Ectodermal cell (in vitro differentiated cells): ENCODE measurements at regions not wholly inside any gene's neighbourhood (a gene's known extent, or its start where the extent isn't known, plus 50 kb on each side); places are given as distances from the start of the nearest gene placed in this dataset.

Source experiments
- H3K27ac ChIP-seq: 2 replicates; pipeline ENCODE4 v1.7.0; 2013; ENCODE audit warnings: mild to moderate bottlenecking, low read depth, low read length; ENCODE audit not compliant: insufficient read depth, poor library complexity, severe bottlenecking
- H3K27me3 ChIP-seq: 2 replicates; pipeline ENCODE4 v1.7.0; 2013; ENCODE audit warnings: mild to moderate bottlenecking, low read length; ENCODE audit not compliant: insufficient read depth, control insufficient read depth, poor library complexity, severe bottlenecking
- H3K36me3 ChIP-seq: one replicate; pipeline ENCODE4 v1.7.0; 2013; ENCODE audit warnings: low read length; ENCODE audit not compliant: control insufficient read depth, insufficient read depth
- H3K4me1 ChIP-seq: one replicate; pipeline ENCODE4 v1.7.0; 2013; ENCODE audit warnings: low read length; ENCODE audit not compliant: control insufficient read depth, insufficient read depth
- H3K4me3 ChIP-seq: 2 replicates; pipeline ENCODE4 v1.7.0; 2013; ENCODE audit warnings: low read depth, low read length, control low read depth; ENCODE audit not compliant: insufficient read depth
- H3K9me3 ChIP-seq: 2 replicates; pipeline ENCODE4 v1.7.0; 2013; ENCODE audit warnings: mild to moderate bottlenecking, low read length, moderate library complexity; ENCODE audit not compliant: control insufficient read depth
- WGBS, 2 experiments: methylation state at CpG; one replicate each; pipeline ENCODE4 v1.1.7; 2013; ENCODE audit warnings: missing lambda C conversion rate in 2 of 2; 5-methylcytosine and 5-hydroxymethylcytosine counted together

DNA sequence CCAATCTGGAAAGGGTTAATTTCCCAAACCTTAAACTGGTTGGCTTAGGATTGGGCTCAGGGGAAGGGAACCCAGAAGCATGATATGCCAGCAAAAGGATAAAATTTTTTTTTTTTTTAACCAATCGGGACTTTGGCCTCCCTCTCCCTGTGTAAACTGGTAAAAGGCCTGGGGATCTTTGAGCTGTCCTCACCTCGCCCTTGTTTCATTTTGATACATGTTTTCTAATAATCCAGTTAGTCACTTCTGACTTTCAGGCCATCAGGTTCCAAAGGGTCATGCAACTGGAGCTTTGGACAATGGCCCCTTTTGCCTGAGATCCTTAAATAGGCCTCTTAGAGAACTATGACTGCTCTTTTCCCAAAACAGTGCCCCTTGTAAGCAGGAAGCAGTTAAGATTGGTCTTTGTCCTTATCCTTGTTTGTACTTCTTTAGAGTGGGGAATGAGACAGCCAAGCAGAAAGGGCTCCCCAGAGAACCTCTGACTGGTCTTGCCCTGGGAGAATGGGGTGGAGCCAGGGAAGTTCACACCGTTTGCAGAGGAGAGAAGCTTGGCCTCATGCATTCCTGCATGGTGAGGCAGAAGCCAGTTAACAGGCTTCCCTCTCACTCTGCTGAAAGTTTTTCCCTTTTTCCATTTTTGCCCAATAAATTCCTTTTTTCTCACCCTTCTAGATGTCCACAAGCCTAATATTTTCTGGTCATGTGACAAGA, 424.2 kb upstream of the CNTNAP2 start:
- H3K4me3 ChIP-seq: no peak overlapping the region
- 65 to 74% methylated on average over 3 of the region's 3 CpGs for WGBS, 2 experiments
- no peaks in the 10 kb centered on the region for H3K36me3 ChIP-seq
- H3K27ac ChIP-seq: no peak overlapping the region
- H3K9me3 ChIP-seq: no peaks in the 10 kb centered on the region
- no peaks in the 10 kb centered on the region for H3K27me3 ChIP-seq
- no peaks in the 10 kb centered on the region for H3K4me1 ChIP-seq

DNA sequence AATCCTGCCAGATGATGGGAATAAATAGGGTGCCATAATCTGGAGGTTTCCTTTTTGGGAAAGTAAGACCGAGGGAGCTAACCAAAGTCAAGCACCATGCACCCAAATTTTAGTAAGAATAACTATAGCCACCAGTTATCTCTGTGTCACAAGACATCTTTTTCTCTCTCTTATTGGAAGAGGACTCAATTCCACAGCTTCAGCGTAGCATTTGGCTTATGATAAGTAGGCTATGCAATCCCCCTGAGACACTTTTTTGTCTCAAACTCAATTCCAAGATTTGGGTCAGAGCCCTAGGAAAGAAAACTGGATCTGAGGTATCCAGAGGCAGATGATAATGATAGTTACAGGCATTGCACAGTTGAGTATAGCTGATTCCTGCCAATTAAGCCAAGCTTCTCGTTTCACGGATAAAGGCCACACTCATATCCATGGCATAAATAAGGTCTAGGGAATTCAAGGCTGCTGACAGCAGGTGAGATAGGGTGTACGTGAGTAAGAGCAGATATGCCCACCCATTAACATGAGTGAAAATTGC, 425.2 kb upstream of the CNTNAP2 start:
- H3K4me3 ChIP-seq: no peak overlapping the region
- no peaks in the 10 kb centered on the region for H3K9me3 ChIP-seq
- H3K36me3 ChIP-seq: no peaks in the 10 kb centered on the region
- H3K4me1 ChIP-seq: no peaks in the 10 kb centered on the region
- no peaks in the 10 kb centered on the region for H3K27me3 ChIP-seq
- 93 to 95% methylated on average over 5 of the region's 5 CpGs for WGBS, 2 experiments
- H3K27ac ChIP-seq: no peak overlapping the region

- Histone ChIP-seq H3K4me1 (no peaks in the 10 kb centered on the region), H3K27me3 (no peaks in the 10 kb centered on the region), H3K9me3 (no peaks in the 10 kb centered on the region), H3K27ac (no peak overlapping the region), H3K36me3 (no peaks in the 10 kb centered on the region), H3K4me3 (no peak overlapping the region)
- 83 to 86% methylated on average over 1 of the region's 3 CpGs for WGBS, 2 experiments
Measured at GRCh38 chr7:145681646-145682045, 435.0 kb upstream of the CNTNAP2 start.

DNA sequence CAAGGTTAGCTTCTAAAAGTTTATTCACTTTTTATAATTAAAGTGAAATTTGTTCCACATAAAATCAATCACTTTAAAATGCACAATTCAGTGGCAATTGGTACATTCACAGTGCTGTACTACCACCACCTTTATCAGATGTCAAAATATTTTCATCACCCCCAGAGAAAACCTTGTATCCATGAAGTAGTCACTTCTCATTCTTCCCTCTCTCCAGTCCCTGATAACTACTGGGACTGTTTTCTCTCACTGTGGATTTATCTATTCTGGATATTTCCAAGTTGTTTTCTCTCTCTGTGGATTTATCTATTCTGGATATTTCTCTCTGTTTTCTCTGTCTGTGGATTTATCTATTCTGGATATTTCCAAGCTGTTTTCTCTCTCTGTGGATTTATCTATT, 435.4 kb upstream of the CNTNAP2 start:
- Histone ChIP-seq H3K27ac (no peak overlapping the region), H3K4me1 (no peaks in the 10 kb centered on the region), H3K9me3 (no peaks in the 10 kb centered on the region), H3K4me3 (no peak overlapping the region), H3K36me3 (no peaks in the 10 kb centered on the region), H3K27me3 (no peaks in the 10 kb centered on the region)

DNA sequence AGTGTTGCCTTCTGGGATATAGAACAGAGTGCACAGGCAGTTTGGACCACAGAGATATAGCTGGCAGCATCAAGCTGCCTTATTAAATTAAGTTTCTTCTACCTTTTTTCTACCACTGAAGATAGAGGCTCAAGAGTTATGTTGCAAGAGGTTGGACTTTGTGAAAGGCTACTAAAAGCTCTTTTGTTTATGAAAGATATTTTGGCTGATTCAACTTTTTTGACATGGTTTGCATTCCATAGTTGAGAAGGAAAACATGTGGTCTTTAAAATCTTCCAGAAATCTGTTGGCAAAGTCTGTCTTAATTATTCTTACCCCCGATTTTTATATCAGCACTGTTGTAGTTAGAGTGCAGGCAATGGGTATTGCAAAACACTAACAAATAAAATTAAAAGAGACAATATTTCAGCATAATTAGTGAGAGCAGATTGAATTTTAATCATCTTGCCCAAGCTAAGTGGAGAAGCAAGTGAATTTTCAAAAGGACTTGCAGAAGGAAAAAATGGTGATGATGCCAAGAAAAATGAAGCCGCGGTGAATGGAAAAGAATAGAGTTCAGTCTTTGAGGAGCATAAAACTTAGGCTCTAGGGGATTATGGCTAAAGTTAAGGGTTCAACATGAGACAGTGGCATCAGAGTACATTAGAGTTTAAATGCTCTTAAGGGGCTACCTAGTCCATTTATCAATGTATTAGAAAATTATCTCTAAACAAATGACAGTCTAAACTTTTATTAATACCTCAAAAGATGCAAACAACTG, 450.9 kb upstream of the CNTNAP2 start:
- H3K27me3 ChIP-seq: no peaks in the 10 kb centered on the region
- no peaks in the 10 kb centered on the region for H3K9me3 ChIP-seq
- H3K4me1 ChIP-seq: no peaks in the 10 kb centered on the region
- no peak overlapping the region for H3K27ac ChIP-seq
- no peak overlapping the region for H3K4me3 ChIP-seq
- H3K36me3 ChIP-seq: no peaks in the 10 kb centered on the region
- WGBS, 2 experiments: 93 to 95% methylated on average over 2 to 3 of the region's 3 CpGs

- Histone ChIP-seq H3K9me3 (no peaks in the 10 kb centered on the region), H3K27ac (no peak overlapping the region), H3K4me3 (no peak overlapping the region), H3K27me3 (no peaks in the 10 kb centered on the region), H3K4me1 (no peaks in the 10 kb centered on the region), H3K36me3 (no peaks in the 10 kb centered on the region)
- 100% methylated on average over 1 of the region's 1 CpG for WGBS, 2 experiments
Measured at GRCh38 chr7:145655666-145656065, 460.9 kb upstream of the CNTNAP2 start.

DNA sequence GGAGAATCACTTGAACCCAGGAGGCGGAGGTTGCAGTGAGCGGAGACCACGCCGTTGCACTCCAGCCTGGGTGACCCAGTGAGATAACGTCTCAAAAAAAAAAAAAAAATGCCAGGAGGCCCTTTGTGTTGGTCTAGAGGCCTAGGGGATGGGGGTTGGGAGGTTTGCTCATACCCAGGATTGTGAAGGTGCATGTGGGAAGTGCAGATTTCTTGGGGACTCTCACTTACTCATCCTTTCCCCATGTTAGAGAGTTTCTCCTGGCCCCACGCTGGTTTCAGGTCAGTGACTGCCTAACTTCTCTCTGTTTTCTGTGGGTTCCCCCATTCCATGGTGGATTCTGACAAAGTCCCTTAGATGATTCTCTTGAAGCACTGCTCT, 471.5 kb upstream of the CNTNAP2 start:
- H3K27ac ChIP-seq: no peak overlapping the region
- no peak overlapping the region for H3K4me3 ChIP-seq
- no peaks in the 10 kb centered on the region for H3K36me3 ChIP-seq
- H3K9me3 ChIP-seq: no peaks in the 10 kb centered on the region
- H3K27me3 ChIP-seq: no peaks in the 10 kb centered on the region
- WGBS, 2 experiments: 95 to 97% methylated on average over 6 of the region's 6 CpGs
- H3K4me1 ChIP-seq: no peaks in the 10 kb centered on the region

- WGBS, 2 experiments: 92 to 95% methylated on average over 9 of the region's 9 CpGs
- no peaks in the 10 kb centered on the region for H3K4me1 ChIP-seq
Measured at GRCh38 chr7:145644426-145645134, 472.0 kb upstream of the CNTNAP2 start.

GRCh38 chr7:145643981-145644380, 472.6 kb upstream of the CNTNAP2 start:
- Histone ChIP-seq H3K9me3 (no peaks in the 10 kb centered on the region), H3K4me1 (no peaks in the 10 kb centered on the region), H3K27me3 (no peaks in the 10 kb centered on the region), H3K27ac (no peak overlapping the region), H3K4me3 (no peak overlapping the region), H3K36me3 (no peaks in the 10 kb centered on the region)
- 92 to 96% methylated on average over 3 of the region's 3 CpGs for WGBS, 2 experiments

More at GRCh38 chr7:145644426-145645134, 472.0 kb upstream of the CNTNAP2 start:
- Histone ChIP-seq H3K36me3 (no peaks in the 10 kb centered on the region), H3K4me3 (no peak overlapping the region), H3K9me3 (no peaks in the 10 kb centered on the region), H3K27ac (no peak overlapping the region), H3K27me3 (no peaks in the 10 kb centered on the region)

- 71 to 79% methylated on average over 2 of the region's 2 CpGs for WGBS, 2 experiments
- Histone ChIP-seq H3K4me3 (no peak overlapping the region), H3K4me1 (no peaks in the 10 kb centered on the region), H3K27ac (no peak overlapping the region), H3K27me3 (no peaks in the 10 kb centered on the region), H3K36me3 (no peaks in the 10 kb centered on the region), H3K9me3 (no peaks in the 10 kb centered on the region)
Measured at GRCh38 chr7:145633513-145633912, 483.1 kb upstream of the CNTNAP2 start.
